Left ventricle myocardium inferior (tissue), 1 donor: ENCODE measurements at regions not wholly inside any gene's neighbourhood (a gene's known extent, or its start where the extent isn't known, plus 50 kb on each side); places are given as distances from the start of the nearest gene placed in this dataset.
"Not testable (repeated sequence)": the region's sequence is repeated elsewhere in the genome, so short reads cannot be mapped to it uniquely, and the experiment has no call there.

Source experiments
- DNase-seq: peaks from one replicate; pipeline ENCODE4 v3.0.0-alpha.2; 2020
- H3K27ac ChIP-seq: fragments of 200-600 bp; replicated peaks from 2 replicates; pipeline ENCODE4 v1.8.0; 2021
- H3K27me3 ChIP-seq: fragments of 200-600 bp; 2 replicates; pipeline ENCODE4 v1.8.0; 2021; ENCODE audit warnings: low read depth
- H3K36me3 ChIP-seq: fragments of 200-600 bp; 2 replicates; pipeline ENCODE4 v1.8.0; 2021
- H3K4me1 ChIP-seq: fragments of 200-600 bp; 2 replicates; pipeline ENCODE4 v1.8.0; 2021
- H3K4me3 ChIP-seq: fragments of 200-600 bp; 2 replicates; pipeline ENCODE4 v1.8.0; 2021; ENCODE audit warnings: mild to moderate bottlenecking, moderate library complexity
- H3K9me3 ChIP-seq: fragments of 200-600 bp; replicated peaks from 2 replicates; pipeline ENCODE4 v1.8.0; 2021
- intact Hi-C: fragments of 100-400 bp; cut with micrococcal nuclease; formaldehyde crosslinking; loops from one replicate; pipeline ENCODE4 v1.11.0; 2022
- TF ChIP-seq, protein P1 (sequence below): fragments of 200-600 bp; IDR thresholded peaks from 2 replicates; pipeline ENCODE4 v1.8.0; 2021; ENCODE audit warnings: antibody characterized with exemption, mild to moderate bottlenecking, borderline replicate concordance
- donor health status: DM: no; HTN: yes; CAD: no; lungs with severe emphysema.

- Histone ChIP-seq H3K4me1 (no peaks in the 10 kb centered on the region), H3K9me3 (peaks cover 5% of the 10 kb centered on the region), H3K4me3 (no peak overlapping the region), H3K27me3 (peaks cover 18% of the 10 kb centered on the region), H3K27ac (no peak overlapping the region), H3K36me3 (no peaks in the 10 kb centered on the region)
- intact Hi-C loops, result no loop called here
- TF ChIP-seq, protein P1, sequence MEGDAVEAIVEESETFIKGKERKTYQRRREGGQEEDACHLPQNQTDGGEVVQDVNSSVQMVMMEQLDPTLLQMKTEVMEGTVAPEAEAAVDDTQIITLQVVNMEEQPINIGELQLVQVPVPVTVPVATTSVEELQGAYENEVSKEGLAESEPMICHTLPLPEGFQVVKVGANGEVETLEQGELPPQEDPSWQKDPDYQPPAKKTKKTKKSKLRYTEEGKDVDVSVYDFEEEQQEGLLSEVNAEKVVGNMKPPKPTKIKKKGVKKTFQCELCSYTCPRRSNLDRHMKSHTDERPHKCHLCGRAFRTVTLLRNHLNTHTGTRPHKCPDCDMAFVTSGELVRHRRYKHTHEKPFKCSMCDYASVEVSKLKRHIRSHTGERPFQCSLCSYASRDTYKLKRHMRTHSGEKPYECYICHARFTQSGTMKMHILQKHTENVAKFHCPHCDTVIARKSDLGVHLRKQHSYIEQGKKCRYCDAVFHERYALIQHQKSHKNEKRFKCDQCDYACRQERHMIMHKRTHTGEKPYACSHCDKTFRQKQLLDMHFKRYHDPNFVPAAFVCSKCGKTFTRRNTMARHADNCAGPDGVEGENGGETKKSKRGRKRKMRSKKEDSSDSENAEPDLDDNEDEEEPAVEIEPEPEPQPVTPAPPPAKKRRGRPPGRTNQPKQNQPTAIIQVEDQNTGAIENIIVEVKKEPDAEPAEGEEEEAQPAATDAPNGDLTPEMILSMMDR, result no peak
- no peak for DNase-seq
These were observed 184.2 kb downstream of the STK31 start for GRCh38 chr7:23893942-23894891.

GRCh38 chr7:23894892-23895569 is 185.0 kb downstream of the STK31 start:
- TF ChIP-seq, protein P1, result no peak
- intact Hi-C loops, result no loop called here
- H3K27ac ChIP-seq, result no peak overlapping the region
- no peak overlapping the region for H3K4me3 ChIP-seq
- peaks cover 18% of the 10 kb centered on the region for H3K27me3 ChIP-seq
- H3K36me3 ChIP-seq, result no peaks in the 10 kb centered on the region
- H3K4me1 ChIP-seq, result no peaks in the 10 kb centered on the region
- no peaks in the 10 kb centered on the region for H3K9me3 ChIP-seq
- no peak for DNase-seq

GRCh38 chr7:23895666-23896096 is 185.7 kb downstream of the STK31 start:
- no peak overlapping the region for H3K4me3 ChIP-seq
- TF ChIP-seq, protein P1, result no peak
- intact Hi-C loops, result no loop called here
- no peak overlapping the region for H3K27ac ChIP-seq
- no peaks in the 10 kb centered on the region for H3K4me1 ChIP-seq
- H3K27me3 ChIP-seq, result peaks cover 18% of the 10 kb centered on the region
- H3K9me3 ChIP-seq, result no peaks in the 10 kb centered on the region
- H3K36me3 ChIP-seq, result no peaks in the 10 kb centered on the region
- DNase-seq, result no peak

DNA sequence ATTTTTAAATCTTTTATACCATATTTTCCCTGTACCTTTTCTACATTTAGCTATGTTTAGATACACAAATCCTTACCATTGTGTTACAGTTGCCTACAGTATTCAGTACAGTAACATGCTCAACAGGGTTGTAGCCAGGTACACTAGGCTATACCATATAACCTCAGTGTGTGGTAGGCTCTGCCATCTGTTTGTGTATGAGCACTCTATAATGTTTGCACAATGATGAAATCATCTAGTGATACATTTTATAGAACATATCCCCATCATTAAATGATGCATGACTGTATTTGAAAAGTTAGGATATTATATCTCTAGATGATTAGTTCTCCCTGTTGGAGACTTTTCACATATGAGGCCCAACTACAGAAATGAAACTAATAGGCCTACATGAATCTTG is 188.6 kb downstream of the STK31 start:
- TF ChIP-seq, protein P1, result no peak
- no peaks in the 10 kb centered on the region for H3K9me3 ChIP-seq
- no peak for DNase-seq
- H3K27me3 ChIP-seq, result peaks cover 18% of the 10 kb centered on the region
- H3K27ac ChIP-seq, result no peak overlapping the region
- H3K36me3 ChIP-seq, result no peaks in the 10 kb centered on the region
- no peak overlapping the region for H3K4me3 ChIP-seq
- H3K4me1 ChIP-seq, result no peaks in the 10 kb centered on the region
- intact Hi-C loops, result no loop called here

DNA sequence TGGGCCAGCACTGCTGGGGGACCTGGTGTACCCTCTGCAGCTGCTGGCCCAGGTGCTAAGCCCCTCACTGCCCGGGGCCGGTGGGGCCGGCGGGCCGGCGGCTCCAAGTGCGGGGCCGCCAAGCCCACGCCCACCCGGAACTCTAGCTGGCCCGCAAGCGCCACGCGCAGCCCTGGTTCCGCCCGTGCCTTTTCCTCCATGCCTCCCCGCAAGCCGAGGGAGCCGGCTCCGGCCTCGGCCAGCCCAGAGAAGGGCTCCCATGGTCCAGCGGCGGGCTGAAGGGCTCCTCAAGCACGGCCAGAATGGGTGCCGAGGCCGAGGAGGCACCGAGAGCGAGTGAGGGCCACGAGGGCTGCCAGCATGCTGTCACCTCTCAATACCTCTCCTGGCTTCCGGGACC is 194.9 kb downstream of the STK31 start:
- intact Hi-C loops, H3K27ac ChIP-seq, DNase-seq, H3K4me3 ChIP-seq, H3K27me3 ChIP-seq, H3K4me1 ChIP-seq, H3K9me3 ChIP-seq, H3K36me3 ChIP-seq: not testable (repeated sequence)

DNA sequence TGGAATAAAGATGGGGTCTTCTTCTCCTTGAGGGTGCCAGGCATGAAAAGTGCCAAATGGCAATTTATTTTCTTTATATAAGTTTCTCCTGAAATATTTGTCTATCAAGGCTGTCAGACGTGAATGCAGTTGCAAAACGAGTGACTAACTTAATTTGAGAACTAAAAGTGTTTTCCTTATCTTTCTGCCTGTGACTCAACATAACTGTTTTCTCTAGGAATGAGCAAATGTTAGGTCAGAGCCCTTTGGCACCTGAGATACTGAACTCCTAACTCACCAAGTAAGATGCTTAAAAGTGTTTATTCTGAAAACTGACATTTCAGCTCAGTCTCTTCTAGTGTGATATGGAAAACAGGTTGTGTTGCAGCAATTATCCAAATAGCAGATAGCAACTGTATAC is 197.0 kb downstream of the STK31 start:
- Histone ChIP-seq H3K9me3 (no peaks in the 10 kb centered on the region), H3K27me3 (no peaks in the 10 kb centered on the region), H3K27ac (no peak overlapping the region), H3K4me3 (no peak overlapping the region), H3K36me3 (no peaks in the 10 kb centered on the region), H3K4me1 (no peaks in the 10 kb centered on the region)
- TF ChIP-seq, protein P1, result no peak
- intact Hi-C loops, result no loop called here
- DNase-seq, result no peak
